ENCODE measurements at regions not wholly inside any gene's neighbourhood (a gene's known extent, or its start where the extent isn't known, plus 50 kb on each side); places are given as distances from the start of the nearest gene placed in this dataset.

DNA sequence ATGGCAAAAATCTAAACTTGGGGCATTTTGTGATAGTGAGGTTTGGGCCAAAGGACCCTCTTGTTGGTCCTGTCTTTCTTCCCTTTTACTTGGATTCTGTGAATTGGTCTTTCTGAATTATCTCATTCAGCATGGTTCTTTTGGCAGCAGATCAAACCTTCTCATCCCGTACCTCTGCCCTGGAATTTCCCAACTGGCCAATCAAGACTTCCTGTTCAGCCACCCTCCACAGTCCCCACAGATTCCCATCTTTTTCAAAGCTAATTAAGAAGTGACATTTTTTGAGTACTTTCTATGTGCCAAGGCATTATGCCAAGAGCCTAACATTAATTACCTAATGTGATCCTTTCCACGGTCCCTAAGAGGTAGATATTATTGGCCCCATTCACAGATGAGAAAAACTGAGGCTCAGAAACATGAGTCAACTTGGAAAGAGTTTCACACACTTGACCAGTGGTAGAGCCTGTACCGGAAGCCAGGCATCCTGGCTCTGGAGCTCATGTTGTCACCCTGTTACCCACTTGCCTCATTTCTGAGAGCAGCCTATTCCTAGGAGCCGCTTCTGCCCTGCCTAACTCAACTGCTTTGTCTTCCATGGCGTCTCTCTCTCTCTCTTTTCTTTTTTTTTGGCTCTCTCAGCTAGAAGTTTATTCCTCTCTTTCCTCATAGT, 135.9 kb downstream of the C12orf75 start:
- Histone ChIP-seq H3K4me3 (replicated peaks in 1 of 3; ENCODE audit: insufficient read depth in 1 of 3, low read depth in 2 of 3, low read length in 3 of 3) (no peak overlapping the region), H3K27me3 (ENCODE audit: control insufficient read depth in 1 of 2, insufficient read depth in 2 of 2, low read length in 2 of 2) (peaks cover 0 to 7% of the 10 kb centered on the region in 2 experiments; a peak in 3 of 5 replicates), H3K9me3 (ENCODE audit: low read length) (no peaks in the 10 kb centered on the region), H3K79me2 (ENCODE audit: insufficient read depth, low read length) (no peaks in the 10 kb centered on the region), H2AFZ (ENCODE audit: low read length) (no peak overlapping the region), H3K27ac (ENCODE audit: extremely low read length, insufficient read depth, low read length) (no peak overlapping the region), H3K4me1 (ENCODE audit: insufficient read depth, low read length) (no peaks in the 10 kb centered on the region), H3K4me2 (ENCODE audit: low read depth, low read length) (no peak overlapping the region), H3K36me3 (replicated peaks in 1 of 2; ENCODE audit: control insufficient read depth in 1 of 2, insufficient read depth in 2 of 2, low read length in 2 of 2) (no peaks in the 10 kb centered on the region), H4K20me1 (ENCODE audit: insufficient read depth, low read length) (no peaks in the 10 kb centered on the region), H3K9ac (ENCODE audit: insufficient read depth, low read depth, low read length) (no peak overlapping the region)
- FAIRE-seq = no peak
- intact Hi-C loops (cut with micrococcal nuclease; ENCODE audit: unreplicated experiment) = no loop called here
- no TSS peak for BruUV-seq (replicated peaks)
- no peak for DNase-seq (ENCODE audit: low spot score)
- POLR2A ChIA-PET = no interaction called here
- in situ Hi-C loops (cut with HindIII; ENCODE audit: extremely low pct_ligation_motif_present, low pct_unique_long_range_greater_than_20kb) = no loop called here
- CTCF ChIA-PET (ENCODE audit: low intra/inter-chr PET ratio, low total read pairs) = no interaction called here
- 2% methylated on average over 5 of the region's 5 CpGs for WGBS (ENCODE audit: low lambda C conversion rate)
- TF ChIP-seq ELF1 (CRISPR knock-in tag; IDR thresholded peaks at IDR 0.05) (no peak), ZNF629 (CRISPR knock-in tag; conservative IDR thresholded peaks at IDR 0.05) (peak; percentile 45; the same call in 1 of the 2 replicates), CEBPZ (IDR thresholded peaks at IDR 0.05; ENCODE audit: low read length) (no peak)
- ATAC-seq = no peak

GRCh38 chr12:105466901-105467598, 136.6 kb downstream of the C12orf75 start:
- no peak for FAIRE-seq
- Histone ChIP-seq H3K4me1 (ENCODE audit: insufficient read depth, low read length) (no peaks in the 10 kb centered on the region), H3K79me2 (ENCODE audit: insufficient read depth, low read length) (no peaks in the 10 kb centered on the region), H2AFZ (ENCODE audit: low read length) (no peak overlapping the region), H4K20me1 (ENCODE audit: insufficient read depth, low read length) (no peaks in the 10 kb centered on the region), H3K36me3 (replicated peaks in 1 of 2; ENCODE audit: control insufficient read depth in 1 of 2, insufficient read depth in 2 of 2, low read length in 2 of 2) (no peaks in the 10 kb centered on the region), H3K4me2 (ENCODE audit: low read depth, low read length) (no peak overlapping the region), H3K27ac (ENCODE audit: extremely low read length, insufficient read depth, low read length) (no peak overlapping the region), H3K4me3 (replicated peaks in 1 of 3; ENCODE audit: insufficient read depth in 1 of 3, low read depth in 2 of 3, low read length in 3 of 3) (no peak overlapping the region), H3K9me3 (ENCODE audit: low read length) (no peaks in the 10 kb centered on the region), H3K9ac (ENCODE audit: insufficient read depth, low read depth, low read length) (no peak overlapping the region), H3K27me3 (ENCODE audit: control insufficient read depth in 1 of 2, insufficient read depth in 2 of 2, low read length in 2 of 2) (peaks cover 0 to 7% of the 10 kb centered on the region in 2 experiments; a peak in 3 of 5 replicates)
- TF ChIP-seq ZNF83 (CRISPR knock-in tag; IDR thresholded peaks at IDR 0.05; ENCODE audit: borderline replicate concordance) = no peak
- ChIA-PET CTCF (ENCODE audit: low intra/inter-chr PET ratio, low total read pairs) (no interaction called here), POLR2A (no interaction called here)
- WGBS (ENCODE audit: low lambda C conversion rate) = 26% methylated on average over 7 of the region's 7 CpGs
- in situ Hi-C loops (cut with HindIII; ENCODE audit: extremely low pct_ligation_motif_present, low pct_unique_long_range_greater_than_20kb) = no loop called here
- no TSS peak for BruUV-seq (replicated peaks)
- no peak for ATAC-seq
- DNase-seq (ENCODE audit: low spot score) = no peak
- intact Hi-C loops (cut with micrococcal nuclease; ENCODE audit: unreplicated experiment) = no loop called here
